DOHH2 (cell line): ENCODE measurements at regions not wholly inside any gene's neighbourhood (a gene's known extent, or its start where the extent isn't known, plus 50 kb on each side); places are given as distances from the start of the nearest gene placed in this dataset.

Experiments
- H3F3A ChIP-seq: fragments of 200-600 bp; sonication (generic), shearing (Covaris generic); 2 replicates; pipeline ENCODE4 v1.6.0; 2016; ENCODE audit warnings: antibody characterized with exemption, mild to moderate bottlenecking; ENCODE audit not compliant: control insufficient read depth, insufficient read depth
- H3K27ac ChIP-seq: fragments of 200-600 bp; sonication (generic); 2 replicates; pipeline ENCODE4 v1.5.1; 2014; ENCODE audit warnings: low read depth, mild to moderate bottlenecking, low read length, moderate library complexity
- H3K27me3 ChIP-seq: fragments of 200-600 bp; sonication (generic); 2 replicates; pipeline ENCODE4 v1.6.1; 2014; ENCODE audit warnings: mild to moderate bottlenecking, low read length, mixed read lengths; ENCODE audit not compliant: control insufficient read depth
- H3K36me3 ChIP-seq: fragments of 200-600 bp; sonication (generic); 2 replicates; pipeline ENCODE4 v1.6.1; 2014; ENCODE audit warnings: mild to moderate bottlenecking, low read length, moderate library complexity, mixed read lengths; ENCODE audit not compliant: control insufficient read depth
- H3K4me1 ChIP-seq: fragments of 200-600 bp; sonication (generic); 2 replicates; pipeline ENCODE4 v1.6.1; 2014; ENCODE audit warnings: mild to moderate bottlenecking, low read length, mixed read lengths; ENCODE audit not compliant: control insufficient read depth
- H3K4me2 ChIP-seq: fragments of 200-600 bp; sonication (generic); 2 replicates; pipeline ENCODE4 v1.6.0; 2014; ENCODE audit warnings: mild to moderate bottlenecking, low read length, moderate library complexity
- H3K4me3 ChIP-seq: fragments of 200-600 bp; sonication (generic); 2 replicates; pipeline ENCODE4 v1.5.1; 2014; ENCODE audit warnings: mild to moderate bottlenecking, low read length, mixed read lengths
- H3K79me2 ChIP-seq: fragments of 200-600 bp; sonication (generic); 2 replicates; pipeline ENCODE4 v1.6.1; 2014; ENCODE audit warnings: mild to moderate bottlenecking, low read length, mixed read lengths; ENCODE audit not compliant: control insufficient read depth
- H3K9me2 ChIP-seq: fragments of 200-600 bp; sonication (generic); replicated peaks from 2 replicates; pipeline ENCODE4 v1.6.1; 2014; ENCODE audit warnings: mild to moderate bottlenecking, low read length, mixed read lengths; ENCODE audit not compliant: control insufficient read depth
- H3K9me3 ChIP-seq: fragments of 200-600 bp; sonication (generic); 2 replicates; pipeline ENCODE4 v1.6.1; 2014; ENCODE audit warnings: antibody characterized with exemption, low read length, mixed read lengths; ENCODE audit not compliant: control insufficient read depth, insufficient read depth
- H4K20me1 ChIP-seq: fragments of 200-600 bp; sonication (generic); 2 replicates; pipeline ENCODE4 v1.6.0; 2014; ENCODE audit warnings: low read depth, mild to moderate bottlenecking, antibody characterized with exemption, low read length, moderate library complexity; ENCODE audit not compliant: control insufficient read depth, insufficient read depth
- CTCF ChIP-seq: fragments of 200-600 bp; sonication (generic); IDR thresholded peaks from one replicate; pipeline ENCODE4 v1.5.1; 2014; ENCODE audit warnings: antibody characterized with exemption, mild to moderate bottlenecking, low read depth, low read length; ENCODE audit not compliant: poor library complexity, severe bottlenecking
- EZH2phosphoT487 ChIP-seq: fragments of 200-600 bp; sonication (generic); IDR thresholded peaks from 2 replicates; pipeline ENCODE4 v1.6.1; 2017; ENCODE audit warnings: borderline replicate concordance, mild to moderate bottlenecking, antibody characterized with exemption, low read length, moderate library complexity, mixed read lengths

DNA sequence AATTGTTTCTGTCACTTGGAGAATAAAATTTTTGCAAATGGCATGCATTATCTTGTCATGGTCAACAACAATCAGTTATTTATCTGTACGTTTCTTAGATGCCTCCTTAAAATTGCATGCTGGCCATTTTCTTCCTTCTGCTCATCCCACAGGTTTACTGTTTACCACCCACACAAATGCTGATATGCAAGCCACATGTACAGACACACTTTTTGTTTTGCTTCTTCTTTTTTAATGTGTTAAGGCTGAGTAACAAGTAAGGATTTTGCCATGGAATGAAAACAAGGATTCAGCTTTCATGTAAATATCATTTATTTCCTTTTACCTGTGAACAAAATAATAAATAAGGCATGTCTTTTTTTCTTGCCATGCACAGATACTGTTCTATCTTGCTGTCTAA, 1077.1 kb upstream of the ZEB2 start:
- no peaks in the 10 kb centered on the region; the same call in 1 of the 2 replicates for H3K9me3 ChIP-seq
- H3F3A ChIP-seq: peaks cover 5% of the 10 kb centered on the region
- no peak overlapping the region for H3K4me3 ChIP-seq
- H3K9me2 ChIP-seq: no peaks in the 10 kb centered on the region
- H3K79me2 ChIP-seq: no peaks in the 10 kb centered on the region
- H3K36me3 ChIP-seq: peaks cover 4% of the 10 kb centered on the region; the same call in 1 of the 2 replicates
- TF ChIP-seq EZH2phosphoT487: no peak
- no peak for TF ChIP-seq CTCF
- no peak overlapping the region for H3K27ac ChIP-seq
- H3K4me1 ChIP-seq: peaks cover 27% of the 10 kb centered on the region
- no peak overlapping the region for H3K4me2 ChIP-seq
- H4K20me1 ChIP-seq: no peaks in the 10 kb centered on the region
- no peaks in the 10 kb centered on the region for H3K27me3 ChIP-seq

DNA sequence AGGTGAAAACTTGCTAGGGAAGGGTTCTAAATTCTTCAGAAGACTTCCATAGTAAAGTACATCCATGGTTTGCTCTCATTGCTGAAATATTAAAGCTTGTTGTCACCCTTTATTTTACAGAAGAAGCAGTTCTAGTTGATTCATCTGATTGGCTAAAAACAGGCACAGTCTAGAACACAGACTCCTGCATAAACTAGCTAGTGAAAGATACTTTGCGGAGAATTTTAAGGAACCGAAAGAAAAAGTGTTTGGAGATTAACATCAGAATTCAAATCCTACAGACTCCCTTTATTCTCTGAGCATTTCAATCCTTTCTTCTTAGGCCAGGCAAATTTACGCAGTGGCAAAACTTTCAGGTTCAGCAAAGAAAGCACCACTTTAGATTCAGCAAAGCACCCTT, 1076.5 kb upstream of the ZEB2 start:
- no peaks in the 10 kb centered on the region for H3K79me2 ChIP-seq
- no peak for TF ChIP-seq EZH2phosphoT487
- no peak for TF ChIP-seq CTCF
- no peak overlapping the region for H3K4me2 ChIP-seq
- no peaks in the 10 kb centered on the region for H3K9me2 ChIP-seq
- no peaks in the 10 kb centered on the region for H3K27me3 ChIP-seq
- H3K27ac ChIP-seq: no peak overlapping the region
- no peaks in the 10 kb centered on the region for H4K20me1 ChIP-seq
- H3K4me3 ChIP-seq: no peak overlapping the region
- H3K9me3 ChIP-seq: peaks cover 3% of the 10 kb centered on the region; the same call in 1 of the 2 replicates
- peaks cover 5% of the 10 kb centered on the region for H3F3A ChIP-seq
- peaks cover 4% of the 10 kb centered on the region; the same call in 1 of the 2 replicates for H3K36me3 ChIP-seq
- peaks cover 27% of the 10 kb centered on the region for H3K4me1 ChIP-seq

DNA sequence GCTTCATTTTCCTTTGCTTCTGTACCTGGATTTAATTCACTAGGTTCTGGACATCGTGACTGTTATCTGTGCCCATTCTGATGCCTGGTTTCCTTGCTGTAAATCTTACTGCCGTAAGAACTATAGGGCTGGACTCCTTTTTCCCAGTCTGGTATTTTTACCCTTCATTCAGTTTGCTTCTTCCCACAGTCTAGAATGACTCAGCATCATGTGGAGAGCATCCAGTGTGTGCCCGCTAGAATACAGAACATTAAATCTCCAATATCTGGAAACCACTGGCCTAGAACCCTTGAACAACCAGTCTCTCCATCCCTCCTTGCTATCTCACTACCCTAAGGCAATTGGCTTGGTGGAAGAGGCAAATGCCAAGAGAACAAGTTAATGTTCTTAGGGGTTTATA, 1075.4 kb upstream of the ZEB2 start:
- Histone ChIP-seq H3K36me3 (peaks cover 4% of the 10 kb centered on the region; the same call in 1 of the 2 replicates), H3K4me1 (peaks cover 27% of the 10 kb centered on the region), H4K20me1 (no peaks in the 10 kb centered on the region), H3F3A (peaks cover 5% of the 10 kb centered on the region), H3K27ac (no peak overlapping the region), H3K9me2 (no peaks in the 10 kb centered on the region), H3K9me3 (peaks cover 3% of the 10 kb centered on the region; the same call in 1 of the 2 replicates), H3K4me2 (no peak overlapping the region), H3K4me3 (no peak overlapping the region), H3K27me3 (no peaks in the 10 kb centered on the region), H3K79me2 (no peaks in the 10 kb centered on the region)
- TF ChIP-seq EZH2phosphoT487 (no peak), CTCF (no peak)
